DMS153 treated with DMSO at 0.1 percent for 48 hours (cell line): ENCODE measurements at regions not wholly inside any gene's neighbourhood (a gene's known extent, or its start where the extent isn't known, plus 50 kb on each side); places are given as distances from the start of the nearest gene placed in this dataset.

Experiments
- DNase-seq: peaks from one replicate; lab custom pipeline; 2025; ENCODE audit not compliant: unreplicated experiment; lab: John Stamatoyannopoulos, UW

DNA sequence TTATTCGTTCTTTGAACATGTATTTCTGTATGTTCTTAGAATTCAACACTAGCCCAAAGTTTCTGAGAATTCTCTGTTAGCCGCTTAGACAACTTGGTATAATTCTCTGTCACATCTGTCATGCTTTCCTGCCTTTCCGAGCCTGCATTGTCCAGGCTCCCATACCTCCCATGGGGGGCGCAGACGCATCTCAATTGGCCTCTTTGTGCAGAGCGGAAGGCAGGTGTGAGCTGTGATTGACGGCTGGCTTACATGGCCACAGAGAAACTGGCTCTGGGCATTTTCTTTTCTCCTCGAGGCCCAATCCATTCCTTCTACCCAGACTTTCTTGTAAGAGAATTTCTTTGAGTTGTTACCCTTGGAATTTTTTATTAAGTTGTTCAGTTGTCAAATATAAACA lies 132.7 kb upstream of the SESN3 start:
- DNase-seq: peak; percentile 21

DNA sequence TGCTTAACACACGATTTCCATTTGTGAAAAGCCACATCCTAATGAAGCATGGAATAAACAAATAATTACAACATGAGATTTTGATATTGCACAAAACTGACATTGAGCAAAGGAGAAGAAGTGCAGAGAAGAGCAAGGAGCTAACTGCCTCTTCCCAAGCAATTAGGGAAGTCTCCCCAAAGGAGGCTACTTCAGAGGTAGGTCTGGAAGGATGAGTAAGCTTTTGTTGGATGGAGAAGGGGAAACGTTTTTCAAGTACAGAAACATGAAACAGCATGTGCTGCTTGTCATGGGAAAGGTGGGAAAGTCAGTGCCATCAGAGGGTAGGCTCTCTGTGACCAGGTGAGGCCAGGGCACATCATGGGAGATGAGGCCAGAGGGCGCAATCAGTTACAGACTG lies 132.2 kb upstream of the SESN3 start:
- DNase-seq: no peak

DNA sequence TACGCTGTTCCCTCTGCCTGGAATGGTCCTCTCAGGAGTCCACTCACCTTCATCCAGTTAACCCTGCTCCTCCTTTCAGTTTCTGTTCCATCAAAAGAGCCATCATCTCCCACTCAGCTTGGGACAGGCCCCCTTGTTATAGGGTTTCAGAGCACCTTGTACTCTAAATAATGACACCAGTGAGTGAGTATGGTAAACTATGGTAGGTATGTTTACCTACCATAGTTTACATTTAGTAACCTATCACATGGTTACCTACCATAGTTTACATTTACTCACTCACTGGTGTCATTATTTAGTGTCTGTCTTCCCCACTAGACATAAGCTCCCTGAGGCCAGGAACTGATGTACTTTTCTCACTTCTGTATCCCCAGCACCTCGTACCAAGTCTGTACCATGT lies 130.2 kb upstream of the SESN3 start:
- DNase-seq: no peak

DNA sequence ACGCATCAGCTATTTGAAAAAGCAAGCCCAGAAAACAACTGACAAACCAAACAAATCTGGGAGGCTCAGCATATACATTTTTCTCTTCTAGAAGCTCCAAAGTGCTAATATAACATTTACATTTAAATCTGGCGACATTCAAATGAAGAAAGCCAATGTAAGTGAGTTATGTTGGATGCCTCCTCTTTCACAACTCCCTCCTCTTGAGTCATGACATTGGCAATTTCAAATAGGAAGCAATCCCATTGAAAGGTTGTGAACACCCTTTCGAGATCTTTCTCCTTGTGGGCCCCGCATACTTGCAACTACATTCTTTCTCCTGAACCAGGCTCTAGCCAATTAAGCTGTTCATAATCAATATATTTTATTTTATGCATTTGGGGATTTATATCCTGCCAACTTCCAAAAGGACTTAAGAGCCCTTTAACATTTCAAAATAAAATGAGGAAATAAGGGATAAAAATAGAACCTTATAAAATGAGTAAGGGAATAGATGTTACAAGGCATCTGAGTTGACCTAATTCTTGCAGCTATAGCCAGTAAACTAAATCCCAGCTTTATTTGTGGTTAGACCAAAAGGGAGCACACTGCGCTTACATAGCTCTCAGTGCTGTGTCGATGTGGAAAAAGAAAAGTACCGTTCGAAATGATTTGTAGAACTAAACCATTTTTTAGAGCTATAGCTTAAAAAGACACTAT lies 129.5 kb upstream of the SESN3 start:
- DNase-seq: no peak

DNA sequence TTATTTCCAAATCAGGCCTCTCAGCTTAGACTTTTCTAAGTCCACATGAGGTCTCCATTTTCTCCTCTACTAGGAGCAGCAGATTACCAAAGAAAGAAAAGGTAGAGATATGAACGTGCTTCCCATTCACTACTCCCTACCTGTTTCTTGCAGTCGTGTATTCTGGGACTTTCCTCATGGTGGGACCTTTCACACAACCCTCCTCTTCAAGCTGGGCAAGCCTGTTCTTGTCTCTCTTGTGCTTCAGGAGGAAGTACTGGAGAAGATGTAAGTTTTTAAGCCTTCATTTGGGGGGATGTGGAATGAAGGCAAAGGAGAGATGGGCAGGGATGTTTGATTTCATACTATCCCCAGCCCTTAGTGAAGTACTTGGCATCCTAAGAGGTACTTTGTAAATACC lies 128.8 kb upstream of the SESN3 start:
- no peak for DNase-seq

DNA sequence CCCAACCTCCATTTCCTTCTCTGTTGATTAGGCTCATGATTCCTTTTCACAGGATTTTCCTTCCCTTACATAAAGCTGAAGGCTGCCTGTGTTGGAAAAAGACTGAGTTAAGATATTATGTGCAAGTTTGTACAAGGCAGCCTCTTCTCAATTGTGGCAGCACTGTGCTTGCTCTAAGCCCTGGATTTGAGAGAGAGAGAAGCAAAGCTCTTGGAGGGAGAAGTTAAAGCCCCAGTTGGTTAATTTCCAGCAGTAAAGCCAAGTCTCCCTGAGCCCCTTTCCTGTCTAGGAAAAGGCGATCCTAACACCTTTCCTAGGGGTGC lies 128.3 kb upstream of the SESN3 start:
- DNase-seq: no peak

DNA sequence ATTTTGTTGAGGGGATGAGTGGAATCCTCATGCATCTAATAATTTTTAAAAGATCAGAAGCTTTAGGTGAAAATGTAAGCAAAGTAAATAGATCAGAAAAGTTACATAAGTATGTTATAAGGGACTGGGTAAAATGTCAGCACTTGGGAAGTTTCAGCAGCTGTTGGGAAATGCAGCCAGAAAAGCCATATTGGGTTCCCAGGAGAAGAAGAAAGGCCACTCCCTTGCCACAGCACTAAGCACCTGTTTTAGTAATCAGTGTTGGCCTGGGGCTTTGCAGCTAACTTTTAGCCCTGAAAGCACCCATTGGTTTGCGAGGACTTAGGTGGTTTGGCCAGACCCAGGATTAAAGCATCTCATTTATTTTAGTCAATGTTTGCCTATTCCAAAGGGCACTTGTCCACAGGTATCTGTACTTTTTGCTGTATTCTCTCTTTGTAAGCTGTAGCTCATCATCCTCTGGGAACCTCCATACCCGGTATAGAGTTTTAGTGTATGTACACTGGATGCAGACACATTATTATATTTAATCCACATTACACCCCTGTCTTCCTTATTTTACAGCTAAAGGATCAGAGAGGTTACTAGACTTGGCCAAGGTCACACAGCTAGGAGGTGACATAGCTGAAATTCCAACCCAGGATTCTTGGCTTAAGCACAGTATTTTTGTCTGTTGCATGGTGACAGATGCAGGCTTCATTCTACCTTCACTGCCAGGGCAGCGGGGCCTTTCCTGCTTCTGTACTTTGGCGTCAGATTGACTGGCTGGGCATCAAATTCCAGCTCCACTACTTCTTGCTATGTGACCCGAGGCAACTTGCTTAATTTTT lies 127.7 kb upstream of the SESN3 start:
- no peak for DNase-seq

DNA sequence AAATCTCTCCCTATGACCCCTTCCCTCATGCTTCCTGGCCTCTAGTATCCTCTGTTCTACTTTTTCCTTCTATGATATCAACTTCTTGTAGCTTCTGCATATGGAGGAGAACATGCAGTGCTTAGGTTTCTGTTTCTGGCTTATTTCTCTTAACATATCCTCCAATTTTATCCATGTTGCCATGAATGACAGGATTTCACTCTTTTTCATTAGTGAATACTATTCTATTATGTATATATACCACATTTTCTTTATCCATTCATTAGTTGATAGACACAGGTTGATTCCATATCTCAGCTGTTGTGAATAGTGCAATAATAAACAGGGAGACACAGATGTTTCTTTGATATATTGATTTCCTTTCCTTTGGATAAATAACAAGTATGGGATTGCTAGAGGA lies 123.3 kb upstream of the SESN3 start:
- DNase-seq: no peak

DNA sequence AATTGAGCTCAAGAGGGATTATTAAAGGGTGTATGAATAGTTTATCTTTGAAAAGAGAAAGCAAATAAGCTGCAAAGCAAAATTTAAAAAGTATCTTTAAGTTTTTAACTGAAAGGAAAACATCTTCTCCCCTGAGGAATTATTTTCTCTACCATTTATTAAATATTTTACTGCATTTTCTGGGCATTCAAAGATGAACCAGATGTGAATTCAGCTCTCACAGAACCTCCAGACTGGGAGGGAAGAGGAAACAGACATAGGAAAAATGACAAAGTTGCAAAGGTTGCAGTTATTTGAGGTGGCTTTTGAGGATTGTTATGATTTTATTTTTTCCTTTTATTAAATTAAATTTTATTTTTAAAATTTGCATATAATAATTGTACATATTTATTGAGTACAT lies 122.7 kb upstream of the SESN3 start:
- DNase-seq: no peak

DNA sequence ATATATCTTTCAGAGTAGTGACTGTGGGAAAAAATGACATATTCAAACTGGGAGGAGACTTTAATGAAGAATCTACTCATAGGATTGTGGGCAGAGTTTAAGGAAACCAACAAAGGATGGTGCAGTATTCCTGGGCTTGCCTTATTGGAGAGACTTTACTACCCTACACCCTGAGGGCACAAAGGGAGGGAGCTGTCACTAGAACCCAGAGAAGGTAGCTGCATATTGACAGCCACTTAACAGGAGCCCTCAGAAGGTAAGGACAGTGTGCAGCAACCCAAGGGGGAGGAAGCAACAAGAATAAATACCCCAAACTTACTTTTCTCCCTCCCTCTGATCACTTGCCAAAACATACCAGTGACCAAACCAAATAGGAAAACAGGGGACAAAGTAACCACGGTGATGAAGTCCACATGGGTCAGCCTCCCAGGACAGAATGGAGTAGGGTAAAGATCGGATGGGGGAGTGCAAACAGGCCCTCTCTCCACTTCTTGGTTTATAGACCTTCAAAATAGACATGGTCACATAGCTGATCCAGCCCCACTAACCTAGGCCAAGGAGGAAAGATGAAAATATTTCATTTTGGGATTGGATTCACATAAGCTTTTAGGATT lies 121.8 kb upstream of the SESN3 start:
- DNase-seq: no peak

DNA sequence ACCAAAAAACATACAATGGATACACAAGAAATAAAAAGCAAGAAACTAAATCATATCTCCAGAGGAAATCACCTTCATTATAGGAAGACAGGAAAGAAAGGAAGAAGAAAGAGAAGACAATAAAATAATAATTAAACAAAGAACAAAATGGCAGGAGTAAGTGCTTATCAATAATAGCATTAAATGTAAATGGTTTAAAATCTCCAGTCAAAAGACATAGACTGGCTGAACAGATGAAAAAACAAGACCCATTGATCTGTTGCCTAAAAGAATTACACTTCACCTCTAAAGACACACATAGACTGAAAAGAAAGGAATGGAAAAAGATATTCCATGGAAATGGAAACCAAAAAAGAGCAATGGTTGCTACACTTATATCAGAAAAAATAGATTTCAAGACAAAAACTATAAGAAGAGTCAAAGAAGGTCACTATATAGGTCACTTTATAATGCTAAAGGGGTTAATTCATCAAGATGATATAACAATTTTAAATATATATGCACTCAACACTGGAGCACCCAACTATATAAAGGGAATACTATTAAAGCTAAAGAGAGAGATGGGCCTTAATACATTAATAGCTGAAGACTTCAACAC lies 118.4 kb upstream of the SESN3 start:
- no peak for DNase-seq

DNA sequence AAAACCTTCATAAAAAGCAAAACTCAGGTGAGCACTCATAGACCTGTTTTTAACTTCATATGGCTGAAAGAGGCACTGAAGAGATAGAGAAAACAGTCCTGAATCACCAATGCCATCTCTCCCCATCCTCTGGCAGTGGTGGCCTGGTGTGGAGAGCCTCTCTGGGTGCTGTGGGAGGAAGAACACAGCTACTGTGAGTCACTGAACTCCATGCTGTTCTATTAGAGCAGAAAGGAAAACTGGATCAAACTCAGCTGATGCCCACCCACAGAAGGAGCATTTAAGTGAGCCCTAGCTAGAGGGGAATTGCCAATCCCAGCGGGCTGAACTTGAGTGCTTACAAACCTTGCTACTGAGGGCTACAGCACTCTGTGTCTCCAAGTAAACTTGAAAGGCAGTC lies 115.3 kb upstream of the SESN3 start:
- no peak for DNase-seq

DNA sequence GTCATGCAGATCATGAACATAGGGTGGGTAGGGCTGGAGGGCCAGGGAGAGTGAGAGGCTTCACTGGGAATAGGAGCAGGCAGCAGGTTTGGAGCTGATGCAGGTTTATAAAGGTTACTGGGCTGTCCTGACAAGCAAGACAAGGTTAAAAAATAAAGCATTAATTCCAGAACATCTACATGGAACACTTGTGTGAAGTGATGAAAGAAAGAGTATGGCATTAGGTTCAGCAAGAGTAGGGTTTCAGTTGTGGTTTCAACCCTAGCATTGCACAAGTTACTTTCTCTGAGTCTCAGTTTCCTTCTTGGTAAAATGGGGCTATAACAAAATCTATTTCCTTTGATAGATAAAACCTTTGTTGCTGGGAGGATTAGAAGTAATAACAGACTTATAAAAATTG lies 114.6 kb upstream of the SESN3 start:
- DNase-seq: no peak

DNA sequence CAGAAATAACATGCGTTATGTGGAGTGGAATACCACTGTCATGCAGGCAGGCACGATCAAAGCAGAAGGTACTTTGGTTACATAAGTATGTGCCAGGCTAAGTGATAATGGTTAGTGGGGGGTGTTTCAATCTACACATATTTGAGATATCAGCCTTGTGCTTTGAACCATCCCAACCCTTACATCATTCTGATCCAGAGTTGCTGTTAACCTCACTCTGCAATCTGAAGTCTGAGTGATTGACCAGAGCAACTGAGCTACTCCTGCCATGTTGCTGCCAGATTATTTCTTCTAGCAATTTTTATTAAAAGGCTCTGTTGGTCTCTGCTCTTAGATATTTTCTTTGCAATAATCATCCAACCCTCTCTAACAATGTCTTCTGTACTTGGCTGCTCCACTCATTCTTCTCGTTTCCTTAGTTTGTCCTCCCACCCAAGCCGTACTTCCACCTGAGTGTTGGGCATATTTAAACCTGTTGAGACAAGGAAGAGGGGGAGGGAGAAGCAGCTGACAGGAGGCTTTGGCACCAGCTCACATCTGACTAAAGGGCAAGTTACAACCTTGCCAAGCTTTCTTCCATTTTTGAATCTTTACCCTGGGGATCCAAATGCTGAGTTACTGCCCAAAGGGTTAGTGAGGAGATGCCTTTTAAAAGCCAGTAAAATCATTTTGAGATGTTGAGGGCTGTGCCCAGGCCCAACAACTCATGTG lies 114.1 kb upstream of the SESN3 start:
- DNase-seq: no peak

DNA sequence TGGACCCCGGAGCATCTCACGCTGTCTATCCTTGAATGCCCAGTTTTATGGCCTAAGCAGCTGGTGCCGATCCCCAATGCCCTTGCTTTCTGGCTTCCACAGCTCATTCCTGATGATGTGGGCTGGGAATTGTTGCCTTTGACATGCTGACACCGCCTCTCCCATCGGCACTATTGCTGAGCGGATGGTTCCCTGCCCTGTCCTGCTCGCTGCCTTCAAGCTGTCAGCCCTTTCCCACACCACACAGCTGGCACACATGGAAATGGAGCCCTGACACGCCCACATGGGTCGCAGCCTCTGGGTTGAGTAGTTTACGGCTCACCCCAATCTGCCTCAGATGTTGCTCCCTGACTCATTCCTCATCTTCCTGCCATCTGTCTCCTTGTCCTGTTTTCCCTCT lies 110.2 kb upstream of the SESN3 start:
- DNase-seq: no peak

DNA sequence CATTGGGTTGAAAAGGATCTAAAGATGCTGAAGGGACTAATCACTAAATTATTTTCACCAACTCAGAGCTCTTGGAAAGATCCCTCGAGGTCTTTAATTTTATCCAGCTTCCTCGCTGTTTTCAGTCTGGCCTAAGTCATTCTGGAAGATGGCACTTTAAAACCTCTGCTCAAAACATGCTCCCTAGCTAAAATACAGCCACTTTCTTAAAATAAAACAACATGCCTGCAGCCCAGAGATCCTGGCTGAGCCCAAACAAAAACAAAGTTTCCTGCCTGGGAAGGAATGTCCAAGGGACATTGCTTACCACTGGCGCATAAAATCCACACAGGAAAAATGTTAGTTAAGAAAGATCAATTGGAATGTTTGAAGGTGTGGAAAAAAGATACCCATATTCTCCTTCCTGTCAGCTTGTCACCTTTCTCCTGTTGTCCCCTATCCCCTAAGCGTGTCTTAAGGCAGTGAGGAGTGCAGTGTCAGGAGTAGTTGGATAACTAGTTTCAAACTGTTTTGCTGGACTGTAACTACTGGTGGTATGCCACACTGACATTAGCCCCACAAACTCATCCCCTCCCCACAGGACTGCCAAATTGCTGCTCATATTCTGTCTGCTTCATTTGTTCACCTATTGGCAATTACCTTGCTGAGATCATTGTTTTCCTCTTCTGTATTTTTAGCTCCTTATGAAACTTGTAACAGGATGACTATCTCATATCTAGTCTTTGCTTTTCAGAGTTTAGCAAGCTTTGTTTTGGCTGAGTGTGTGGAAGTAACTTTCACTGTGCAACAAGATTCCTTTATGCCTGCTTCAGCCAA lies 108.3 kb upstream of the SESN3 start:
- DNase-seq: no peak

DNA sequence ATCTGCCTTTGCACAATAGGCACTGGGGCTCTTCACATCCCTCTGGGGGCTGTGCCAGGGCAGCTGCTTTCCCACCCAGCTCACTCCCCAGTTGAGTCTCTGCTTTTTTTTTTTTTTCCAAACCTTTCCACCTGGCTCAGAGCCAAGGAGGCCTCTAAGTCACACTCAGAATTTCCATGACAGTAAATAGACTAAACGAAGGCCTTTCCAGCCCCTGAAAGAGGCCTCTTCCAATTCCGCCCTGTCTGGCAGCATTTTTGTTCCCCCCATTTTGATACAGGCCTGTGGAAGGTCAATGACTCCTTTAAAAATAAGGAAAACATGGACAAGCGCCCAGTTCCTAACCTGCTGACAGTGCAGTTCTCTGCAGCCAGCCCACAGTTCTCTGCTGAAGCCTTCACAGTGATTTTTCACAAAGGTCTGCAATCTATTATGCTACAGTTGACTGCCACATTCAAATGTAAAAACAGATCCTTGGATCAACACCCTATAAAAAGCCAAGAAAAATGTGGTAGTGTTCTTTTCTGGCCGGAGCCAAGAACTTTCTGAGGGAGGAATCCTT lies 107.5 kb upstream of the SESN3 start:
- peak; percentile 51 for DNase-seq

DNA sequence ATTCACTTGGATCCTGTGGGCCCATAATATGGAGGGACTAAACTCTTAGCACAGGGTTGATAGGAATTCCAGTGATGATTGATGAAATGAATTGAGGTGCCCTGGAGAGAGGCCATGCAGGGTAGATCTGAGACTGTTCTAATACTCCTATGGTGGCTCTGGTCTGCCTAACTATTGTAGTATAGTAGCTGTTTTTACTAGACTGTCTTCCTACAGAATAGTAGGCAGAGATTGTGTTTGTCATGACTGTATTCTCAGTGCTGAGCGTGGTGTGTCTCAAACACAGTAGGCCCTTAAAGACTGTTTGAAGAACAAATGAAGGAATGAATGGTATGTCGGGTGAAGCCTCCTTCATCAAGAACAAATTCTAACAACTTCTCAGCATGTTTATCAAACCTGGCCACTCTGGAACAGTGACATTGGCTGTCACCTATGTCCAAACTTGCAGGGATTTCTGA lies 107.0 kb upstream of the SESN3 start:
- DNase-seq: peak; percentile 35

DNA sequence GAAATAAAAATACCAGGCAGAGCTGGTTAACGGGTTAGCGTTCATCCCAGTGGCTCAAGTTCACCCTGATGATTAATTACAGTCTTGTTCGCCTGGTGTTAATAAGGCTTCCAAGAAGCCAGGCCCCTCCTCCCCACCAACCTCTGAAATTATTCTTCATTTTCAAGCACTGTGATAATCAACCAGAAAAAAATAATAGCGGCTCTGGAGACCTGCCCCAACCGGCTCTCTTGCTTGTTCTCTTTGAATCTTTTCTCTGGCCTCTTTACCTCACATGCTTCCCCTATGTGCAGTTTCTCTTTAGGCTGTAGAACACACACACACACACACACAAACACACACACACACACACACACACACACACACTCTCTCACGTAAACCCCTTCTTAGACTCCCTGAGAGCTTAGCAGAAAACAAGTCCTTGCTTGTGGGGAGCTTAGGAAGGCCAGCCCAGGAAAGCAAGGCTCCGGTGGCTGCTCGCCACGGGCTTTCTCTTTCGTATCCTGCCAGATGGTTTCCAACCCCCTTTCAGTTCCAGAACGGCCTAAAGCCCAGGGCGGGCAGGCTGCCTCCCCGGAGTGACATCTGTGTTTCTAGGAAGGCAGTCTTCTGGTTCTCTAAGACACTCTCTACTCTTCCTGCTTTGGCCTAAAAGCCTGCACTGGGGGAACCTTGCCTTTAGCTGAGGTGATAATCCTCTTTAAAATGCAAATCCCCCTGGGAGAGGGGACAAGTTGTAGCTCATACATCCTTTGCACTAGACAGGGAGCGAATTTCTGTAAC lies 106.4 kb upstream of the SESN3 start:
- DNase-seq: peak; percentile 37
